ENCODE measurements at regions not wholly inside any gene's neighbourhood (a gene's known extent, or its start where the extent isn't known, plus 50 kb on each side); places are given as distances from the start of the nearest gene placed in this dataset.
"Not testable (repeated sequence)": the region's sequence is repeated elsewhere in the genome, so short reads cannot be mapped to it uniquely, and the experiment has no call there.

- no peaks in the 10 kb centered on the region for H3K4me1 Mint-ChIP-seq (ENCODE audit: low read depth in 2 of 2)
- no peak overlapping the region for H3K4me3 Mint-ChIP-seq
- H3K36me3 Mint-ChIP-seq, result no peaks in the 10 kb centered on the region
- ATAC-seq (no peak), DNase-seq (ENCODE audit: low spot score) (no peak)
- no peaks in the 10 kb centered on the region for H3K9me3 Mint-ChIP-seq
- H3K27ac Mint-ChIP-seq, result no peak overlapping the region
- H3K27me3 Mint-ChIP-seq, result no peaks in the 10 kb centered on the region
Measured at GRCh38 chr13:18944501-18945068, 237.0 kb downstream of the TUBA3C start.

DNA sequence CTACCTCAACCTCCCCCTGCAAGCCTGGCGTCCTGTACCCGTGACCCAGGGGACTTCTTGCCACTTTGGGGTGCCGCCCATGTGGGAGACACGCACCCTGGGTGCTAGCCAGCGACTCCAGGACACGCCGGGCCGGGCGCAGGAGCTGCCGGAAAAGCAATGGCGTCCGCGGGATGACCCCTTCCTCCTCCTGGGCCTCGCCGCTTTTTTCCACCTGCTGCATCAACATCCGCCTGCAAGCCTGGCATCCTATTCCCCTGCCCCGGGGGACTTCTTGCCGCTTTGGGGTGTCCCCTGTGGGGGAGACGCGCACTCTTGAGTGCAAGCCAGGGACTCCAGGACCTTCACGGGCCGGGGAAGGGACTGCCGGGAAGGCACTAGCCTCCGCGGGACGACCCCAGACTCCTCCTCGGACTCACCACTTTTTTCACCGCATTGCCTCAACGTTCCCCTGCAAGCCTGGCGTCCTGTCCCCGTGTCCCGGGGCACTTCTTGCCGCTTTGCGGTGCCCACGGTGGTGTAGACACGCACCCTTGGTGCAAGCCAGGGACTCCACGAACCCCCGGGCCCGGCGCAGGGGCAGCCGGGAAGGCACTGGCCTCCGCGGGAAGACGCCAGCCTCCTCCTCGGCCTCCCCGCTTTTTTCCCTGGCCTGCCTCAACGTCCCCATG, 237.8 kb downstream of the TUBA3C start:
- Mint-ChIP-seq H3K36me3 (no peaks in the 10 kb centered on the region), H3K27me3 (no peaks in the 10 kb centered on the region)

DNA sequence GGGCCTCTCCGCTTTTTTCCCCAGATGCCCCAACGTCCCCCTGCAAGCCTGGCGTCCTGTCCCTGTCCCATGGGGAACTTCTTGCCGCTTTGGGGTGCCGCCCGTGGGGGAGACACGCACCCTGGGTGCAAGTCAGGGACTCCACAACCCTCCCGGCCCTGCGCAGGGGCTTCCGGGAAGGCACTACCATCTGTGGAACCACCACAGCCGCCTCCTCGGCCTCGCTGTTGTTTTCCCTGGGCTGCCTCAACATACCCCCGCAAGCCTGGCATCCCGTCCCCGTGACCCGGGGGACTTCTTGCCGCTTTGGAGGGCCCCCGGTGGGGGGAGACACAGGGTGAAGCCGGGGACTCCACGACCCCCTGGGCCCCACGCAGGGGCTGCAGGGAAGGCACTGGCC, 238.4 kb downstream of the TUBA3C start:
- DNase-seq (ENCODE audit: low spot score) (no peak), ATAC-seq (no peak)
- no peak overlapping the region for H3K27ac Mint-ChIP-seq
- H3K4me3 Mint-ChIP-seq, result no peak overlapping the region
- H3K27me3 Mint-ChIP-seq, result no peaks in the 10 kb centered on the region
- H3K4me1 Mint-ChIP-seq (ENCODE audit: low read depth in 2 of 2), result no peaks in the 10 kb centered on the region
- H3K36me3 Mint-ChIP-seq, result no peaks in the 10 kb centered on the region
- H3K9me3 Mint-ChIP-seq, result no peaks in the 10 kb centered on the region

More for the DNA sequence above, 237.8 kb downstream of the TUBA3C start:
- Mint-ChIP-seq H3K4me3 (no peak overlapping the region), H3K9me3 (no peaks in the 10 kb centered on the region), H3K4me1 (ENCODE audit: low read depth in 2 of 2) (no peaks in the 10 kb centered on the region), H3K27ac (no peak overlapping the region)
- peak in 1 of 2 donors; percentile 43 for ATAC-seq
- no peak for DNase-seq (ENCODE audit: low spot score)

- Mint-ChIP-seq H3K27me3 (no peaks in the 10 kb centered on the region), H3K4me3 (no peak overlapping the region), H3K27ac (no peak overlapping the region), H3K36me3 (no peaks in the 10 kb centered on the region), H3K9me3 (peaks cover 13% of the 10 kb centered on the region), H3K4me1 (ENCODE audit: low read depth in 2 of 2) (no peaks in the 10 kb centered on the region)
- no peak for ATAC-seq
- DNase-seq (ENCODE audit: low spot score), result no peak
Measured at GRCh38 chr13:18936104-18936503, 245.5 kb downstream of the TUBA3C start.

GRCh38 chr13:18921063-18921462, 260.6 kb downstream of the TUBA3C start:
- DNase-seq (ENCODE audit: low spot score), result no peak
- ATAC-seq, result no peak
- H3K9me3 Mint-ChIP-seq, result no peaks in the 10 kb centered on the region
- H3K27ac Mint-ChIP-seq, result no peak overlapping the region
- no peak overlapping the region for H3K4me3 Mint-ChIP-seq
- no peaks in the 10 kb centered on the region for H3K36me3 Mint-ChIP-seq
- H3K27me3 Mint-ChIP-seq, result no peaks in the 10 kb centered on the region
- no peaks in the 10 kb centered on the region for H3K4me1 Mint-ChIP-seq (ENCODE audit: low read depth in 2 of 2)

DNA sequence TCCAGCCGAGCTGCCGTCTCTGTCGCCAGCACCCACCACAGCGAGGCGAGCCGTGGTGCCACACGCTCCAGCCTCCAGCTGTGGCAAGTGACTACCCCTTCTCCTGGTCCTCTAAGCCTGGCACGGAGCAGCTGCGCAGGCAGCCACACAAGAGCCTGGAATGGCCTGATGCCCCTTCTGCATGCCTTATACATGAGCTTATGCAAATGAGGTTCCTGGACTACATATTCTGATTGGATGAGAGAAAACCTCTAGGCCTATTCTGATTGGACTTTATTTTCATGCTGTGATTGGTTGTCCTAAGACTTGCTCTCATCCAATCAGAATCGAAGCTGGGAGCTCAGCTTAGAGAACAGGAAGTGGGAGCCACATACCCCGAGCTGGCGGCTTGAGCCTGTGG, 276.5 kb downstream of the TUBA3C start:
- H3K9me3 Mint-ChIP-seq, result peaks cover 29% of the 10 kb centered on the region
- not testable (repeated sequence) for H3K36me3 Mint-ChIP-seq; H3K4me1 Mint-ChIP-seq (ENCODE audit: low read depth in 2 of 2); H3K27ac Mint-ChIP-seq; H3K27me3 Mint-ChIP-seq; ATAC-seq; H3K4me3 Mint-ChIP-seq; DNase-seq (ENCODE audit: low spot score)

DNA sequence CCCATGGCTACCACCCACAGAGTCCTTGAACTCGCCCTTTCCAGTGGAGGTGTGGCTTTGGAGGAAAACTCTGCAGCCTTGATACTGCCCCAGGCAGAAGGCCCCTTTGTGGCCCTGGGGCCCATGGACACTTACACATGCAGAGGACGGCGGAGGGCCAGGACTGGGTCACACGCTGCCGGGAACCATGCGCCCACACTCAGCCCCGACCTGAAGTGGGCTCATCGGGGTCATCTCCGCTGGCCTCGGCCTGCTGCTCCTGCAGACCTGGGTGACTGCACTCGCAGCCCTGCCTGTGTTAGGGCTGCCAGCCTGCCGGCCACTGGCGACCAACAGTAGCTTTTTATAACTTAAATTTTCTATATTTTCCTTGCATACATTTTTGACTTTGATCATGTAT, 286.2 kb downstream of the TUBA3C start:
- not testable (repeated sequence) for H3K4me1 Mint-ChIP-seq (ENCODE audit: low read depth in 2 of 2); H3K27me3 Mint-ChIP-seq; H3K36me3 Mint-ChIP-seq; H3K9me3 Mint-ChIP-seq; ATAC-seq; H3K27ac Mint-ChIP-seq; DNase-seq (ENCODE audit: low spot score); H3K4me3 Mint-ChIP-seq

- not testable (repeated sequence) for H3K27me3 Mint-ChIP-seq, H3K9me3 Mint-ChIP-seq
Measured at GRCh38 chr13:18891242-18891641, 290.4 kb downstream of the TUBA3C start.

DNA sequence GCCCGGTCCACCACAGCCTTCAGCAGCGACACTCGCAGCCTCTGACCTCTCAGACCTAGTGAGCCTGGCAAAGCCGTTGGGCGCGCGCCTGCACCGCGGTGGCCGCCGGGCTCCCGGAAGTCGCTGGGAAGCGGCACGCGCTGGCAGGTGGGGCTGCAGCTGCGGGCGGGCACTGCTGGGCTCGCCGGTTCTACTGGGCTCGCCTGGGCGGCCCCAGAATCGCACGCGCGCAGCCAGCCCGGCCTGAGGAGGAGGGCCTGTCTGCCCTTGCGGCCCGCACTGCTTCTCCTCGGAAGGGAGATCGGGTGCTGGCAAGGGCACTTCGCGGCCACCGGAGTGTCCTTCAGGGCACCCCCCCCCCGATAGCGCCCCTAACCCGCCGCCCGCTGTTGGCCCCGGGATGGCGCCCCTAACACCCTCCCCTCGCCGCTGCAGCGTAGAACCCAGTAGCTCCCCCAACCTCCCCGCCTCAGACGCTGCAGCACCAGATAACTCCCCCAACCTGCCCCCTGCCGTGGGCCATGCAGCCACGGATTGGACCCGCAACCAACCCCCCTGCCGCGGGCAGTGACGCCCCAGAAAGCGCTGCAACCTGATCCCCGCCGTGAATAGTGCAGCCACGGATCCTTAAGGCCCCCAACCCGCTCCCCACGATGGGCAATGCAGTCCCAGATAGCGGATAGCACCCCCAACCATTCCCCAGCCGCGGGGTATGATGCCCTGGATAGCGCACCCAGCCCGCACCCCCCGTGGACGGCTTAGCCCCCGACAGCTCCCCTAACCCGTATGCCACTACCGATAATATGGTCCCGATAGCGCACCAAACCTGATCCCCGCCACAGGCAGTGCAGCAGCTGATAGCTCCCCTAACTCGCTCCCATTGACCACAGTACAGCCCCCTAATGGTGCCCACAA, 306.5 kb downstream of the TUBA3C start:
- H3K9me3 Mint-ChIP-seq; H3K27me3 Mint-ChIP-seq; H3K36me3 Mint-ChIP-seq; H3K4me1 Mint-ChIP-seq (ENCODE audit: low read depth in 2 of 2); H3K27ac Mint-ChIP-seq; H3K4me3 Mint-ChIP-seq; ATAC-seq: not testable (repeated sequence)
- DNase-seq (ENCODE audit: low spot score), result peak; percentile 51

More at GRCh38 chr13:18891242-18891641, 290.4 kb downstream of the TUBA3C start:
- ATAC-seq; H3K4me3 Mint-ChIP-seq; H3K27ac Mint-ChIP-seq; H3K4me1 Mint-ChIP-seq (ENCODE audit: low read depth in 2 of 2); DNase-seq (ENCODE audit: low spot score); H3K36me3 Mint-ChIP-seq: not testable (repeated sequence)

- H3K4me1 Mint-ChIP-seq (ENCODE audit: low read depth in 2 of 2); H3K27ac Mint-ChIP-seq; H3K4me3 Mint-ChIP-seq; DNase-seq (ENCODE audit: low spot score); H3K27me3 Mint-ChIP-seq; ATAC-seq; H3K9me3 Mint-ChIP-seq; H3K36me3 Mint-ChIP-seq: not testable (repeated sequence)
Measured at GRCh38 chr13:18870557-18870956, 311.1 kb downstream of the TUBA3C start.

GRCh38 chr13:18869365-18869764, 312.3 kb downstream of the TUBA3C start:
- H3K36me3 Mint-ChIP-seq; H3K9me3 Mint-ChIP-seq; H3K27me3 Mint-ChIP-seq; H3K27ac Mint-ChIP-seq; DNase-seq (ENCODE audit: low spot score); ATAC-seq; H3K4me3 Mint-ChIP-seq; H3K4me1 Mint-ChIP-seq (ENCODE audit: low read depth in 2 of 2): not testable (repeated sequence)

GRCh38 chr13:18837986-18838629, 343.5 kb downstream of the TUBA3C start:
- H3K36me3 Mint-ChIP-seq; DNase-seq (ENCODE audit: low spot score); H3K27ac Mint-ChIP-seq; H3K4me1 Mint-ChIP-seq (ENCODE audit: low read depth in 2 of 2); H3K4me3 Mint-ChIP-seq; ATAC-seq; H3K27me3 Mint-ChIP-seq; H3K9me3 Mint-ChIP-seq: not testable (repeated sequence)

DNA sequence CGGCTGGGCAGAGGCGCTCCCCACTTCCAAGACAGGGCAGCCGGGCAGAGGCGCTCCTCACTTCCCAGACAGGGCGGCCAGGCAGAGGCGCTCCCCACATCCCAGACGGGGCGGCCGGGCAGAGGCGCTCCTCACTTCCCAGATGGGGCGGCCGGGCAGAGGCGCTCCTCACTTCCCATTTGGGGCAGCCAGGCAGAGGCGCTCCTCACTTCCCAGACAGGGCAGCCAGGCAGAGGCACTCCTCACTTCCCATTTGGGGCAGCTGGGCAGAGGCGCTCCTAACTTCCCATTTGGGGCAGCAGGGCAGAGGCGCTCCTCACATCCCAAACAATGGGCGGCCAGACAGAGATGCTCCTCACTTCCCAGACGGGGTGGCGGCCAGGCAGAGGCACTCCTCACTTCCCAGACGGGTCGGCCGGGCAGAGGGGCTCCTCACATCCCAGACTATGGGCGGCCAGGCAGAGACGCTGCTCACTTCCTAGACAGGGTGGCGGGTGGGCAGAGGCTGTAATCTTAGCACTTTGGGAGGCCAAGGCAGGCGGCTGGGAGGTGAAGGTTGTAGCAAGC, 344.4 kb downstream of the TUBA3C start:
- H3K9me3 Mint-ChIP-seq; H3K27me3 Mint-ChIP-seq; H3K4me3 Mint-ChIP-seq; H3K27ac Mint-ChIP-seq; DNase-seq (ENCODE audit: low spot score); H3K4me1 Mint-ChIP-seq (ENCODE audit: low read depth in 2 of 2); H3K36me3 Mint-ChIP-seq; ATAC-seq: not testable (repeated sequence)
